ENCODE measurements at regions not wholly inside any gene's neighbourhood (a gene's known extent, or its start where the extent isn't known, plus 50 kb on each side); places are given as distances from the start of the nearest gene placed in this dataset.
A peak's percentile ranks its signal among the peaks of the same experiment; 100 is the strongest.

DNA sequence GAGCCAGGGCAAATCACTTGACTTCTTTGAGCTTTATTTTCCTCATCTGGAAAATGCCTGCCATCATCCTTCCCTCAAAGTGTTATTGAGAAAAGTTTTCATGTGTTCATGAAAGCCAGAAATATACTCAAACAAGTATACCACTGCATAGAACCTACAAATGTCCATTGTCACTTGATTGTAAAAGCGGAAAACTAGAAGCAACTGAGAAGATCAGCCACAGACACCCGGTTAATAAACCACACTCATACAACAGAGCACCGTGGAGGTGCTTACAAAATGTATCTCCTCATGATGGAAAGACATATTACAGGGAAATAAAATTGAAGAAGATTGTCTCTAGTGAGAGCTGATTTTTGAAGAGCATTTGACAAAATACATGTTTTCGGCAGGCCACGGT, 117.2 kb upstream of the MSX2 start:
- H3K4me2 ChIP-seq (replicated peaks; ENCODE audit: extremely low read depth, low read length, poor library complexity, severe bottlenecking), result no peak overlapping the region
- no peaks in the 10 kb centered on the region for H3K9me3 ChIP-seq (replicated peaks in 1 of 2; ENCODE audit: control insufficient read depth in 1 of 2, insufficient read depth in 1 of 2, low read length in 2 of 2)
- intact Hi-C loops (cut with micrococcal nuclease), result no loop called here
- no CpG with 5 or more reads among the region's 5 CpGs for WGBS (ENCODE audit: insufficient coverage)
- H3K9me3 Mint-ChIP-seq, result peaks cover 0 to 14% (median 6%) of the 10 kb centered on the region in 7 donors
- H4K20me1 ChIP-seq (ENCODE audit: insufficient read depth, low read length), result no peaks in the 10 kb centered on the region
- no peak overlapping the region for H3K4me3 ChIP-seq (replicated peaks in 1 of 3; ENCODE audit: low read depth in 2 of 3, low read length in 3 of 3)
- H3K79me2 ChIP-seq (ENCODE audit: insufficient read depth, low read length), result no peaks in the 10 kb centered on the region
- TF ChIP-seq, protein P1, sequence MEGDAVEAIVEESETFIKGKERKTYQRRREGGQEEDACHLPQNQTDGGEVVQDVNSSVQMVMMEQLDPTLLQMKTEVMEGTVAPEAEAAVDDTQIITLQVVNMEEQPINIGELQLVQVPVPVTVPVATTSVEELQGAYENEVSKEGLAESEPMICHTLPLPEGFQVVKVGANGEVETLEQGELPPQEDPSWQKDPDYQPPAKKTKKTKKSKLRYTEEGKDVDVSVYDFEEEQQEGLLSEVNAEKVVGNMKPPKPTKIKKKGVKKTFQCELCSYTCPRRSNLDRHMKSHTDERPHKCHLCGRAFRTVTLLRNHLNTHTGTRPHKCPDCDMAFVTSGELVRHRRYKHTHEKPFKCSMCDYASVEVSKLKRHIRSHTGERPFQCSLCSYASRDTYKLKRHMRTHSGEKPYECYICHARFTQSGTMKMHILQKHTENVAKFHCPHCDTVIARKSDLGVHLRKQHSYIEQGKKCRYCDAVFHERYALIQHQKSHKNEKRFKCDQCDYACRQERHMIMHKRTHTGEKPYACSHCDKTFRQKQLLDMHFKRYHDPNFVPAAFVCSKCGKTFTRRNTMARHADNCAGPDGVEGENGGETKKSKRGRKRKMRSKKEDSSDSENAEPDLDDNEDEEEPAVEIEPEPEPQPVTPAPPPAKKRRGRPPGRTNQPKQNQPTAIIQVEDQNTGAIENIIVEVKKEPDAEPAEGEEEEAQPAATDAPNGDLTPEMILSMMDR (IDR thresholded peaks at IDR 0.05), result no peak
- no peaks in the 10 kb centered on the region for H3K36me3 Mint-ChIP-seq
- no peaks in the 10 kb centered on the region for H3K36me3 ChIP-seq (replicated peaks in 1 of 2; ENCODE audit: control insufficient read depth in 1 of 2, insufficient read depth in 2 of 2, low read length in 2 of 2)
- H3K27me3 ChIP-seq (ENCODE audit: control insufficient read depth in 2 of 2, insufficient read depth in 2 of 2, low read length in 2 of 2), result peaks cover 0 to 9% of the 10 kb centered on the region in 2 donors
- peak overlapping the region in 1 of 2 donors; percentile 22 for H3K4me3 Mint-ChIP-seq
- H3K27ac ChIP-seq (ENCODE audit: low read depth in 1 of 2, low read length in 2 of 2), result no peak overlapping the region
- H3K4me1 ChIP-seq (ENCODE audit: control insufficient read depth in 1 of 2, insufficient read depth in 2 of 2, low read length in 2 of 2), result peaks cover 7 to 9% of the 10 kb centered on the region in 2 donors
- no peak overlapping the region for H2AFZ ChIP-seq (ENCODE audit: insufficient read depth, low read depth, low read length, poor library complexity, severe bottlenecking)
- no peak overlapping the region for H3K27ac Mint-ChIP-seq
- H3K4me1 Mint-ChIP-seq, result peaks cover 6% of the 10 kb centered on the region
- H3K9ac ChIP-seq (ENCODE audit: insufficient read depth, low read length, poor library complexity, severe bottlenecking), result no peak overlapping the region
- peaks cover 4 to 31% (median 22%) of the 10 kb centered on the region in 3 donors for H3K27me3 Mint-ChIP-seq (ENCODE audit: low read depth in 3 of 3)
- no peak for DNase-seq

- H3K4me2 ChIP-seq (replicated peaks; ENCODE audit: extremely low read depth, low read length, poor library complexity, severe bottlenecking), result no peak overlapping the region
- H2AFZ ChIP-seq (ENCODE audit: insufficient read depth, low read depth, low read length, poor library complexity, severe bottlenecking), result no peak overlapping the region
- 89% methylated on average over 7 of the region's 9 CpGs for WGBS (ENCODE audit: insufficient coverage)
- peaks cover 2 to 30% (median 20%) of the 10 kb centered on the region in 3 donors for H3K27me3 Mint-ChIP-seq (ENCODE audit: low read depth in 3 of 3)
- DNase-seq, result no peak
- intact Hi-C loops (cut with micrococcal nuclease), result no loop called here
- H3K4me3 ChIP-seq (replicated peaks in 1 of 3; ENCODE audit: low read depth in 2 of 3, low read length in 3 of 3), result no peak overlapping the region
- H3K9me3 Mint-ChIP-seq, result peaks cover 0 to 14% (median 6%) of the 10 kb centered on the region in 7 donors
- H3K4me3 Mint-ChIP-seq, result no peak overlapping the region
- TF ChIP-seq, protein P1 (IDR thresholded peaks at IDR 0.05), result no peak
- H3K9me3 ChIP-seq (replicated peaks in 1 of 2; ENCODE audit: control insufficient read depth in 1 of 2, insufficient read depth in 1 of 2, low read length in 2 of 2), result no peaks in the 10 kb centered on the region
- H3K9ac ChIP-seq (ENCODE audit: insufficient read depth, low read length, poor library complexity, severe bottlenecking), result no peak overlapping the region
- H3K4me1 Mint-ChIP-seq, result peaks cover 6% of the 10 kb centered on the region
- H3K79me2 ChIP-seq (ENCODE audit: insufficient read depth, low read length), result no peaks in the 10 kb centered on the region
- H3K4me1 ChIP-seq (ENCODE audit: control insufficient read depth in 1 of 2, insufficient read depth in 2 of 2, low read length in 2 of 2), result peaks cover 7 to 9% of the 10 kb centered on the region in 2 donors
- no peak overlapping the region for H3K27ac ChIP-seq (ENCODE audit: low read depth in 1 of 2, low read length in 2 of 2)
- no peaks in the 10 kb centered on the region for H4K20me1 ChIP-seq (ENCODE audit: insufficient read depth, low read length)
- peaks cover 0 to 9% of the 10 kb centered on the region in 2 donors for H3K27me3 ChIP-seq (ENCODE audit: control insufficient read depth in 2 of 2, insufficient read depth in 2 of 2, low read length in 2 of 2)
- H3K27ac Mint-ChIP-seq, result peak overlapping the region in 1 of 7 donors; percentile 61
- no peaks in the 10 kb centered on the region for H3K36me3 ChIP-seq (replicated peaks in 1 of 2; ENCODE audit: control insufficient read depth in 1 of 2, insufficient read depth in 2 of 2, low read length in 2 of 2)
- no peaks in the 10 kb centered on the region for H3K36me3 Mint-ChIP-seq
Observed at GRCh38 chr5:174607916-174608315, 116.5 kb upstream of the MSX2 start.

All from CD14-positive monocyte (primary cell).